OCI-LY7 (cell line): ENCODE measurements at regions not wholly inside any gene's neighbourhood (a gene's known extent, or its start where the extent isn't known, plus 50 kb on each side); places are given as distances from the start of the nearest gene placed in this dataset.

Source experiments
- BruUV-seq: library from RNA; stranded (reverse); fragments of 400-500 nt; replicated peaks from 2 replicates; lab custom pipeline; 2021; lab: Mats Ljungman, UMichigan
- CTCF ChIA-PET: fragments of 300-600 bp; sonication (Branson Sonifier 250); formaldehyde crosslinking; loops from one replicate; lab custom pipeline; 2022; ENCODE audit warnings: antibody characterized with exemption; ENCODE audit not compliant: unreplicated experiment; lab: Charles Lee
- POLR2A ChIA-PET: fragments of 300-600 bp; sonication (Branson Sonifier 250); formaldehyde crosslinking; loops from one replicate; lab custom pipeline; 2022; ENCODE audit warnings: antibody characterized with exemption; lab: Charles Lee
- DNase-seq: peaks from one replicate; pipeline ENCODE4 v3.0.0-alpha.2; 2015; ENCODE audit warnings: low spot score
- H2AFZ ChIP-seq: fragments of 200-600 bp; sonication (generic), shearing (Covaris generic); 2 replicates; pipeline ENCODE4 v1.6.1; 2014; ENCODE audit warnings: mild to moderate bottlenecking, antibody characterized with exemption, low read length, moderate library complexity
- H3K27ac ChIP-seq: fragments of 200-600 bp; sonication (generic); 2 replicates; pipeline ENCODE4 v1.5.1; 2014; ENCODE audit warnings: mixed run types, low read depth, mild to moderate bottlenecking, moderate library complexity, low read length, inconsistent platforms; ENCODE audit not compliant: poor library complexity, severe bottlenecking
- H3K36me3 ChIP-seq: fragments of 200-600 bp; sonication (generic); 2 replicates; pipeline ENCODE4 v1.6.1; 2014; ENCODE audit warnings: mild to moderate bottlenecking, antibody characterized with exemption, low read length, moderate library complexity, mixed read lengths; ENCODE audit not compliant: insufficient read depth
- H3K4me1 ChIP-seq: fragments of 200-600 bp; sonication (generic); 2 replicates; pipeline ENCODE4 v1.5.1; 2014; ENCODE audit warnings: mild to moderate bottlenecking, low read length; ENCODE audit not compliant: insufficient read depth, poor library complexity, severe bottlenecking
- H3K4me2 ChIP-seq: fragments of 200-600 bp; sonication (generic); 2 replicates; pipeline ENCODE4 v1.6.1; 2014; ENCODE audit warnings: mild to moderate bottlenecking, low read length
- H3K4me3 ChIP-seq: fragments of 200-600 bp; sonication (generic); 2 replicates; pipeline ENCODE4 v1.5.1; 2014; ENCODE audit warnings: mild to moderate bottlenecking, low read depth, low read length; ENCODE audit not compliant: poor library complexity, severe bottlenecking
- H3K79me2 ChIP-seq: fragments of 200-600 bp; sonication (generic); 2 replicates; pipeline ENCODE4 v1.6.1; 2016; ENCODE audit warnings: low read depth, mild to moderate bottlenecking, low read length, moderate library complexity, mixed read lengths; ENCODE audit not compliant: insufficient read depth
- H3K9me2 ChIP-seq: fragments of 200-600 bp; sonication (generic); 2 replicates; pipeline ENCODE4 v1.6.1; 2016; ENCODE audit warnings: mild to moderate bottlenecking, low read length, mixed read lengths; ENCODE audit not compliant: insufficient read depth
- H3K9me3 ChIP-seq: fragments of 200-600 bp; sonication (generic); 2 replicates; pipeline ENCODE4 v1.6.1; 2014; ENCODE audit warnings: mild to moderate bottlenecking, mixed run types, low read length, mixed read lengths
- H4K20me1 ChIP-seq: fragments of 200-600 bp; sonication (generic); 2 replicates; pipeline ENCODE4 v1.6.1; 2014; ENCODE audit warnings: mild to moderate bottlenecking, antibody characterized with exemption, low read length, moderate library complexity, mixed read lengths; ENCODE audit not compliant: insufficient read depth
- EZH2phosphoT487 ChIP-seq: fragments of 200-600 bp; sonication (generic); IDR thresholded peaks from 2 replicates; pipeline ENCODE4 v1.6.1; 2018; ENCODE audit warnings: low read depth, borderline replicate concordance, mild to moderate bottlenecking, mixed run types, antibody characterized with exemption, low read length, moderate library complexity, mixed read lengths
- intact Hi-C: fragments of 100-400 bp; cut with micrococcal nuclease; formaldehyde crosslinking; loops from one replicate; pipeline ENCODE4 v1.10.0; 2022; ENCODE audit not compliant: unreplicated experiment
- TF ChIP-seq, protein P1 (sequence below): fragments of 200-600 bp; sonication (generic); conservative IDR thresholded peaks from 2 replicates; pipeline ENCODE4 v1.5.1; 2014; ENCODE audit warnings: mild to moderate bottlenecking, antibody characterized with exemption, low read length, moderate library complexity, mixed read lengths

DNA sequence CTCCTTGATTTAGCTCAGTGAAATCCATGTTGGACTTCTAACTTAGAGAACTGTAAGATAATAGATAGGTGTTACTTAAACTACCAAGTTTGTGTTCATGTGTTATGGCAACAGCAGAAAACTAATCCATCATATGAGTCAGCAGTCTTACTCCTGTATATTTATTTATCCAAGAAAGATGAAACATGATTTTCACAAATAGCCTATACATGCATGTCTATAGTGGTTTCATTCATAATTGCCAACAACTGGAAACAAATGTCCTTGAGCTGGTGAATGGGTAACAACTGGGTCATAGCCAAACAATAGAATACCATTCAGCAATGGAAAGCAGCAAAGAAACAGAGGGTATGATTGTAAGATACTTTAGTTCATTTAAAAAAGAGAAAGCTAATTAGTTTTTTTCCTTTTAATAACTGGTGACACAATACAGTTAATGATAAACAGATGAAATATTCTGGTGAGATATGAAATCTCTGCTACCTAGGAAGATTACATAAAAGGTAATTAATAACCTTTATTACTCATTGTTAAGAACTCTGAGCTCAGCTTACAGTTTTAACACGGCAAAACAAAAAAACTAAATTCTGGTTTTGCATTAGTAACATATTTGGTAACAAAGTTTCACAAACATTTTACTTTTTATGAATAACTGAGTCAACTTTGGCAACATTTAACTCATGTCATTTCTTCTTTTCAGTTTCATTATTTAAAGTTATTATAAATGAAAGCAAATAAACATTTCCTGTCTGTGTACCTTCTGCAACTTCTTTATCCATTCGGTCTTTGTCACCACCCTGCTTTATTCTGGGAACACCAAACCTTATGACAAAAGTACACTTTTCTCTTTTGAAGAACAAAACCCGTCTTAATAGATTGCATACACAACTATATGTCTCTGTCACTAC, 181.3 kb downstream of the LIG4 start:
- H3K36me3 ChIP-seq, result no peaks in the 10 kb centered on the region
- intact Hi-C loops, result no loop called here
- no peak overlapping the region for H3K27ac ChIP-seq
- no peak for TF ChIP-seq EZH2phosphoT487
- ChIA-PET POLR2A (no interaction called here), CTCF (no interaction called here)
- H3K4me2 ChIP-seq, result no peak overlapping the region
- H3K4me3 ChIP-seq, result no peak overlapping the region
- no peaks in the 10 kb centered on the region for H3K9me3 ChIP-seq
- no peak for DNase-seq
- H3K4me1 ChIP-seq, result no peaks in the 10 kb centered on the region
- BruUV-seq, result no TSS peak
- no peaks in the 10 kb centered on the region for H4K20me1 ChIP-seq
- no peaks in the 10 kb centered on the region for H3K79me2 ChIP-seq
- no peaks in the 10 kb centered on the region for H3K9me2 ChIP-seq
- no peak overlapping the region for H2AFZ ChIP-seq

DNA sequence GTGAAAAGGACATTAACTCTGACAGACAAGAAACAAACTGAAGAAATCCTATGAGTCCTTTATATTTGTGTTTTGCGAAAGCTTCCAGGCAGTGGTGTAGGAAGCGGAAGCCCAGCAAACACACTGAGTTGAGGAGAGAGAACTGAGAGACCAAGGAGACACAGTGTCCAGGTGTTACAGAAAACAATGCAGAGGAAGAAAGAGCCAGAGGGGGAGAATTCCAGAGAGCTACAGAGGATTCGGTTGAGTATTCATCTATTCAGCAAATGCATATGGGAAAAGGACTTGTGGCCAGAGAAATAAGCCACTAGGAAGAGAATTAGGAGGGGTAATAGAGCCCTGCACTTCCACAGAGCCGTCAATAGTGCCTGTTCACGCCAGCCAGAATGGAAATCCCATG, 183.5 kb downstream of the LIG4 start:
- no peak overlapping the region for H3K4me2 ChIP-seq
- intact Hi-C loops, result no loop called here
- H3K79me2 ChIP-seq, result no peaks in the 10 kb centered on the region
- no TSS peak for BruUV-seq
- no peak for TF ChIP-seq EZH2phosphoT487
- TF ChIP-seq, protein P1, sequence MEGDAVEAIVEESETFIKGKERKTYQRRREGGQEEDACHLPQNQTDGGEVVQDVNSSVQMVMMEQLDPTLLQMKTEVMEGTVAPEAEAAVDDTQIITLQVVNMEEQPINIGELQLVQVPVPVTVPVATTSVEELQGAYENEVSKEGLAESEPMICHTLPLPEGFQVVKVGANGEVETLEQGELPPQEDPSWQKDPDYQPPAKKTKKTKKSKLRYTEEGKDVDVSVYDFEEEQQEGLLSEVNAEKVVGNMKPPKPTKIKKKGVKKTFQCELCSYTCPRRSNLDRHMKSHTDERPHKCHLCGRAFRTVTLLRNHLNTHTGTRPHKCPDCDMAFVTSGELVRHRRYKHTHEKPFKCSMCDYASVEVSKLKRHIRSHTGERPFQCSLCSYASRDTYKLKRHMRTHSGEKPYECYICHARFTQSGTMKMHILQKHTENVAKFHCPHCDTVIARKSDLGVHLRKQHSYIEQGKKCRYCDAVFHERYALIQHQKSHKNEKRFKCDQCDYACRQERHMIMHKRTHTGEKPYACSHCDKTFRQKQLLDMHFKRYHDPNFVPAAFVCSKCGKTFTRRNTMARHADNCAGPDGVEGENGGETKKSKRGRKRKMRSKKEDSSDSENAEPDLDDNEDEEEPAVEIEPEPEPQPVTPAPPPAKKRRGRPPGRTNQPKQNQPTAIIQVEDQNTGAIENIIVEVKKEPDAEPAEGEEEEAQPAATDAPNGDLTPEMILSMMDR, result no peak
- no peak overlapping the region for H3K4me3 ChIP-seq
- ChIA-PET POLR2A (interaction anchor here (0.6 kb wide), 1 partner anchor 328 kb away, joined by 5 read pairs; no protein-coding TSS in a partner anchor), CTCF (no interaction called here)
- H3K9me2 ChIP-seq, result no peaks in the 10 kb centered on the region
- no peaks in the 10 kb centered on the region for H3K4me1 ChIP-seq
- no peak for DNase-seq
- H2AFZ ChIP-seq, result no peak overlapping the region
- no peak overlapping the region for H3K27ac ChIP-seq
- no peaks in the 10 kb centered on the region for H4K20me1 ChIP-seq
- no peaks in the 10 kb centered on the region for H3K36me3 ChIP-seq
- no peaks in the 10 kb centered on the region for H3K9me3 ChIP-seq

DNA sequence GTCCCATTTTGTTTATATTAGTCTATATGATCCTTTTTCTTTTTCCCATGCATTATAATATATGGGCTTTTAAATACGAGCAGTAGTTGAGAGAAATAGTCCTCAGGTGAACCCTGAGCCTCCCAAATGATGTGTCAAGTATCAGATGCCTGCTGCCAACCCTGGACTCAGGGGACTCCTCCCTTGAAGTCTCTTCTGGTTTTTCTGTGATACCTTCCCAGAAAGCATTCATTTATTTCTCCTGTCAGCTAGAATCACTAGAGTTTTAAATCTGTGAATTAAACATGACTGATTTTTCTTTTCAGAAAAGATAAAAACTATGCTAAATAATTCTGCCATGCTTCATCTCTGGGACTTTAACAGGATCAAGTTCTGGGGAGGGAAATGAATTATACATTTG, 184.6 kb downstream of the LIG4 start:
- Histone ChIP-seq H3K4me1 (no peaks in the 10 kb centered on the region), H3K9me3 (no peaks in the 10 kb centered on the region), H3K4me2 (no peak overlapping the region), H4K20me1 (no peaks in the 10 kb centered on the region), H2AFZ (no peak overlapping the region), H3K27ac (no peak overlapping the region), H3K79me2 (no peaks in the 10 kb centered on the region), H3K36me3 (no peaks in the 10 kb centered on the region), H3K9me2 (no peaks in the 10 kb centered on the region), H3K4me3 (no peak overlapping the region)
- no peak for TF ChIP-seq EZH2phosphoT487
- TF ChIP-seq, protein P1, result no peak
- BruUV-seq, result no TSS peak
- ChIA-PET POLR2A (no interaction called here), CTCF (no interaction called here)
- intact Hi-C loops, result no loop called here
- DNase-seq, result no peak
